HG03196 (cell line): ENCODE measurements at regions not wholly inside any gene's neighbourhood (a gene's known extent, or its start where the extent isn't known, plus 50 kb on each side); places are given as distances from the start of the nearest gene placed in this dataset.

Experiments used
- ATAC-seq: cut with Tn5 transposase; IDR thresholded peaks from one replicate; pipeline ENCODE4 v1.9.1; 2021; ENCODE audit not compliant: unreplicated experiment

DNA sequence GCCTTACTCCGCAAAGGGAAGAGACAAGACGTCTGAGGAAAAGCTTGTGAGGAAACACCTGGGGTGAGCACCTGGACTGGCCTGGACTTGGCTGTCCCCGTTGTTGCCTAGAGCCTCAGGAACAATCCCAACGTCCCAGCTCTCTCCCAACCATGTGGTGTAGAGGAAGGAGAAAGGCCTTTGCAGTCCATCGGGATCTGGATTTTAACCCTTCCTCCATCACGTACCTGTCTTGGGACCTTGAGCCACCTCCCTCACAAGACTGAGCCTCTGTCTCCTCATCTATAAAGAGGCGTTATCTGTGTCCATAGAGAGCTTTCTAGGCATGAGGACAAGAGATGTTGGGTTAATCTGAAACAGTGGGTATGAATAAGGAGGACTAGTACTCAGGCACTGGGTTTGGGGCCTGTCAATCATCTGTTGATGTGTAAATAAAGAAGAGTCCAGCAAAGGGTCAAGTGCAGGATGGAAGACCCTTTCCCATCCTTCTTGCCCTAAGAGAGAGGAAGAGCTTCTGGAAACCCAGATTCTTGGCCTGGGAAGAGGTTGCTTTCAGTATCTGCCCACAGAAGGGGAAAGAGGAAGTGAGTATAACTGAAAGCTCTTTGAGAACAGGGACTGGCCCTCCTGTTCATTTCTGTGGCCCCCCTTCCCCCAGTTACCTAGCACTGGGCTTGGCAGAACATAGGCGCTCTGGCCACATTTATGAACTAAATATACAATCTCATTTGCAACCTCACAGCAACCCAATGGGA lies 137.1 kb downstream of the PJA1 start:
- peak; percentile 89 for ATAC-seq

DNA sequence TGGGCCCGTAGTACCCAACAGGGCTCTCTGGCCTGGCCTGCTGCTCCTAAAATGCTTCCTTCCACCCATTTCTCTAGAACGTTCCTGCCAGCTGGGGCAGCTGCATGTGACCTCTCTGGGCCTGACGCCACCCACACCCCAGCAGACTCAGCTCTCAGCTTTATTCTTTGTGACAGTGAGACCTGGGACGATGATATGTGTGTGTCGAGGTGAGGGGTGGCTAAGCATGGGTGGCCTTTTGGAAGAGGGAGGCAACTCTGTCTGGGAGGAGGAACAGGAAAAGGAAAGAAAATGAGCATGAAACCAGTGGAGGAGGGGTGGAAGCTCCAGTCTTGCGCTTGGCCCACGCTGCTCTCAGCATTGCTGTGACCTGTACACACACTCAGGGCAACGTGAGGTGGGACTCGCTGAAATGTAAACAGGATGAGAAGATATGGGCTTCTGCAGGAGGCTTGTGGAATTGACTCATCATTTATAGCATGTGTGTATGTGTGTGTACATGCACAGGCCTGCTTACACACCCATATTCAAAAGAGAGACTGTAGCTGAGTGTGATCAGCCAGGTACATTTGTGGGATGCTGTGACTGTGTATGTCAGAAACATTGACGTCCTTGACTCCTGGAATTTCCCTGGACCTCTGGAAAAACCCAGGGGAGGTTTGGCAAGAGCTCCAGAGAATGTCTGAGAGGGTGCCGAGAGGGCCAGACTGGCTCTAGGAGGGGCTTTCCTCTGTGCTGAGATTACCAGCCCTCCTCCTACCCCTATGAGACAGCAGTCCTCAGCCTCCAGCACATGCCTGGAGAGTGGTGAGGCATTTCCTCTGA lies 137.9 kb downstream of the PJA1 start:
- no peak for ATAC-seq

DNA sequence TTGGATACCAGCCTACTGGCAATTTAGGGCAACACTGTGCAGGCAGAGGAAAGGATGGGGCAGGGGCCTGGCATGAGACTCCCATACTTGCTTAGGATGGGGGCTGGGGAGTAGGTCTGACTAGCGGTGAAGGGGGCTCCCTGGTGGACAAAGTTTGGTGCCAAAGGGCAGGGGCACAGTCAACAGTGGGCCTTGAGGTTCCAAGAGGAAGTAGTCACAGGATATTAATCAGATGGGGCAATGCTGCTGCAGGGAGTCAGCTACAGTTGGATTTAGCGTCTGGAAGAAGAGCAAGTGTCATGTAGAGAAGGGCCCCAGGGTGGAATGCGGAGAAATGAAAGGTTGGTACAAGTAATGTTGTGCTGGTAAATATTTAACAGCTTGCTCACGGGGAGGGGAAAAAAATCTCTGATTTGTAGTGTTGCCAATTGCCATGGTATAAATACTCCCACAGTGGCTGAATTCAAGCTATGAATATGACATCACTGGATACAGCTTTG lies 139.4 kb downstream of the PJA1 start:
- ATAC-seq, result no peak

DNA sequence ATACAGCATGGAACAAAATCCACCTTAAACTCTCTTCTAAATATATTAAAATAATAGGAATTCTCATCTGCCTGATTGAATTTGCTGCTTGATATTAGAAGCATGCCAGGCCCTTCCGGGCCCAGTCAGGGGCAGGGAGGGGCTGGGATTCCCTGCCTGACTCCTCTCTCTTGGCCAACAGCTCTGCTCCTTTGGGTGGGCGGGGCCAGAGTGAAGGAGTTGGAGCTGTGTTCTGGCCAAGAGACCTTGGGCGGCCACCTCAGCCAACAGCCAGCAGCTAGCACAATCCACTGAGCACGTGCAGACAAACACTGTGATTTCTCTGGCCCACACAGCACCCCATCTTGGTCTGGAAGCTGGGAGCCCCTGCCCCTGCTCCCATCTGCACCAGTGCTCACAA lies 140.3 kb downstream of the PJA1 start:
- ATAC-seq, result no peak

DNA sequence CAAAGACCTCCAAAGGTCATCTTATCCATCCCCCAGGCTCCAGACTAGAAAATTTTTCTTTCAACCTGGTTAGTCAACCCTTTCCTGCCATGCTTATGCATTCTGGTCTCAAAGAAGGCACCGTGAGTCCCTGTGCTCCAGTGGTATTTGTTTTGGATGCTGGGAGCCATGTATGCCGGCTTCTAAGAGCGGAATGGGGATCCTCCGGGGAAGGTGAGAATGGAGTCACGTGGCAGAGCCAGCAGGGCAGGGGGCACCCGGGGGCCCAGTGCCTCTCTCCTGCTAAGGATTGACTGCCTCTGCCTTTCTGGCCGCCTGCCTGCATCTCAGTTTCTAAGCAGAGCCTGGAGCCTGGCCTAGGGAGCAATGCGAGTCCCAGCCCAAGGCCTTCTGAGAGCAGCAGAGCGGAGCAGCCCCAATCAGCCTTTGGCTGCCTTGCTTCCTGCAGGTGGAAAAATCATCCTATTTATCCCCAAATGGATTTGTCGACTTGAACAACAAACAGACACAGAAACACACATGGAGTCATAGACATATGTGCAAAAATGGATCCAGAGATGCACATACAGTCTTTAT lies 141.0 kb downstream of the PJA1 start:
- ATAC-seq, result no peak

DNA sequence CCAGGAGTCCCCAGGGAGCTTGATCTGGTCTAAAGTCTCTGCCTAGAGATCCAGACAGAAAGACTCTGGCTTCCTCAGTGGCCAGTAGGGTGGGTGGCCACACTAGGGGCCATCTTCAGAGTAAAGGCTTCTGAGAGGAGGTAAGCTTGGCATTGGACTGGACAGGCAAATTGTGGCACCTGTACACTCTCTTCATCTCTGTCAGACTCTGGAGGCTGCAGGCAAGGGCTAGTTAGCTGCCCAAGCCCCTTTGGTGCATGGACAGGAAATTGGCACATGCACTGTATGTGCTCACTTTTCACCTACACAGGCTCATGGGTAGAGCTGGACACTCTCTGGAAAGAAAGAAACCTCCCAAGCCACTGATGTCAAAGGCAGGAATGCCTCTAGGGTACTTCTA lies 142.8 kb downstream of the PJA1 start:
- no peak for ATAC-seq

DNA sequence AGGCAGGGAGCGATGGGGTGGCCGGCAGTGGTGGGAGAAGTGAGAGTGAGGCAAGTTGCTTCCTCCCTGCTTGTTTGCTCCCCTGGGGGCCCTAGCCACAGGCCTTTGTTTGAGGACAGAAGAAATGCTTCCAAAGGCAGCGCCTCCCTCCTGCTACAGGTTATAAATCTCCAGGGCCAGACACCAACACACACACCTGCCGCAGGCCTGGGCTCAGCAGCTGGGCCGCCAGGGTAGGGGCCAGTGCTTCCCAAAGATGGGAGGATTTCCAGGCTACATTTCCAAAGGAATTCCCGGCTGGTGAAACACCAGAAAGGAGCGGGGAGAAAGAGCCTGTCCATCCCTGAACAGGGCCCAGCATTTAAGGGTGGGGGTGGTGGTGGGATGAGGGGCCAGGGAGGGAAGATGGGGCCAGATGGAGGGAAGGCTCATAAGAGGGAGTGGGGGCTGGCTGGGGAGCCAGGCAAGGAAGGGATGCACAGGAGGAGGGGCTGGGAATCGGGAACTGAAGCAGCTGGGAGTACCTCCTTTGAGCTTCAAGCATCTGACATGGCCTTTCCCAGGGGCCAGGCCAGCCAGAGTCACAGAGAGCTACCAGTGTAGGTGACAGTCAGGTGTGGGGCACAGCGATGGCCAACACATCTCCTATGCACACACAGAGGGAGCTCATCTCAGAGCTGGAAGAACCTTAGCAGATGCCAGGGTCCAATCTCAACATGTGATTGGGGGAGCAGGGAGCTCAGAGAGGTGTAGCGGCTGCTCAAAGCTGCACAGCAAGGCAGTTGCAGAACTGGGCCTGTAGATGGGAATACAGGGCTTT lies 143.9 kb downstream of the PJA1 start:
- ATAC-seq, result no peak

DNA sequence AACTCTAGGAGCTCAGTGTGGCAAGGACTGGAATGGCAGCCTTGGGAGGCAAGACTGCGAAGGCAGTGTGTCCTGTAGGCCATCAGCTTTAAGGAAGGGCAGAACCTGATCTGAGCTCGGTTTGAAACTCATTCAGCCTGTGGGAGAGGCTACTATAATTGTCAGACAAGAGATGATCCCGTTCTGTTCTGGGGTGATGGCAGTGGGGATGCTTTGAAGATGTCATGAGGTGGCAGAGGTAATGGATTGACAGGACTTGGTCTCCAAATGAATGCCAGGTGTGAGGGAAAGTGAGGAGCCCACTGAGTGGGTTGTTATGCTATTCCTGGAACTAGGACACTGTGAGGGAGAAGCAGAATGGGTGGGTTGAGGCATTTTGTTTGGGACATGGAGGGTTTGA lies 144.9 kb downstream of the PJA1 start:
- no peak for ATAC-seq

DNA sequence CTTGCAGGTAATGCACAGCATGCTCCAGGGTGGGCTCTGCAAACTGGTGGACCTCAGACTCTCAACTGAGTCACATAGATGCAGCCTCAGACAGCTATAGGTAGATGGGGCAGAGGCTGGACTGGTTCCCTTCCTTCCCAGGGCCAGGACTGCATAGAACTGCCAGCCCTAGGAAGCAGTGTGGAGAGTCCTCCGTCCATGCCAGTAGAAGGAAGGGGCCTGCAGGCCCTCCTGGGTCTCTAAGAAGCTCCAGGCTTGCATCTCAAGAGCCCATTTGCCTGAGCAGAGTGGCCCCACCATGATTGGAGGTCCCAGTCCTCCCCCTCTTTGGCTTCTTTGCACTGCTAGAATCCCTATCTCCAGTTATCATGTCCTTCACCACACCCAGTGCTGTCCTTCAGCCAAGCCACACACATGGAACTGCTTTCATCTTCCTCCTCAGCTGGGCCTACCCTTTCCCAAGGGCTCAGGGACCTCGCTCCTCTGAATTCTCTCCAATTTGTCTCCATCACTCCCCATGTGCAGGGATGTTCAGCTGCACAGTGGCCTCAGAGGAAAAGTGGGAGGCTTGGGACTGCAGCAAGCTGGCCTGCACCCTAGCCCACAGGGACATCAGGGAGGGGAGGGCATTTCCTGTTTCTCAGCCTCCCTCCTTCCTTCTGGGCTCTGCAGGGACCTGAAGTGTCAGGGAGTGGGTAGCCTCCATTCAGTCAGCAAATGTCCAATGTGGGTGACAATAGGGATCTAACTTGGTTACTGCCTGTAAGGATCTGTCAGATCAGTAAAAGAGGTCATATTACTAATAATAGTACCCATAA lies 146.0 kb downstream of the PJA1 start:
- no peak for ATAC-seq

DNA sequence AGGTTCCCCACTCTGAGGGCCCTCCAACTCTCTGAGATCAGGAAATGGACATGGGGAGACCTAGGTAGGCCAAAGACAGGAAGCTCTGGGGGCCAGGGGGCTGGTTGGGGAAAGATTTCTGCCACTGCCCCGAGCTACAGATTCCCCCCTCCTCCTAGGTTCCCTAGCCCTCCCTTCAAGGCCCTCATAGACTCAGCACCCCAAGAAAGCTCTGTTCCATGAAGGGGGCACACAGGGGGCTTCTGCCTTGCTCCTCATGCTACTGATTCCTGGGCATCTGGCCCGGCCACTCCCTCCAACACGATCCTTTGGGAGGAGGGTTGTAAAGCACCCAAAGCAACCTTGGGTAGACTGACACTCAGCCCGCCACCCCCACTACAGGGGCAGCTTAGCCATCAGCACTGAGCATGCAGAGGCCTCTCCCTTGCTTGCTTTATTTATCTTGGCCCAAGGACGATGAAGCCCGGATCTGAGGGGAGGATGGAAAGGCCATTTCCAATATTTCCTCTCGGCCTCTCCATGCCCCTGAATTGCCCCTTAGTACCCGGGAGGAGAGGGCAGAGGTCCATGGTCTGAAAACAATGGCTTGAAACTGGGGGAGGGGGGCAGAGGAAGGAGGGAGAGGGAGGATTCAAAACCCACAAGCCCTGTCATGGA lies 146.7 kb downstream of the PJA1 start:
- no peak for ATAC-seq

DNA sequence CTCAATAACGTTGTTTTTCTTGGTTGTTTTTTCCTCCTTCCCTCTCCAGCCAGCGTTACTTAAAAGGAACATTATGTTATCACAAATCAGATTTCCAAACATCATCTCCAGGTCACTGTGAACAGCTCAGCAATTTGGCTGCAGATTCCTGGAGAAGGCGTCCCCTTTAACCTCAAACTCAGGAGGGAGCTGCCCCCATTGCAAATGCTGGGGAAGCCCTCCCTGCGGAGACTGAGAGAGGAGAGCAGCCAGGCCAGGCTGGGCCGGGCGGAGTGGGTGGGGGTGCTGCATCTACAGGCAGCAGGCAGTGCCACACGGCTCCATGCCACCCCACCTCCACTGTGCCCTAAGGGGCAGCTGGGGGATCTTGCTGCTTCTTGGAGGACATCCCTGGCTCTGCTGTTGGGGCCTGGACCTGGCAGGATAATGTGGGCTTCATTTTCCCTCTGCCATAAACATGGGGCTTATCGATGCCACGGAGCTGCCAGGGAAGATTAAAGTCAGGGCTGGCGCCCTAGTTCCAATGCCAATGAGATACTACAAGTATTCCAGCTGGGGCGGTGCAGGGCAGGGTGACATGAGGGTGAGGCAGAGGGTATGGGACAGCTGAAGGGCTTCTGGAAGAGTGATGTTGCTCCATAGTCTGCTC lies 148.8 kb downstream of the PJA1 start:
- ATAC-seq, result no peak

DNA sequence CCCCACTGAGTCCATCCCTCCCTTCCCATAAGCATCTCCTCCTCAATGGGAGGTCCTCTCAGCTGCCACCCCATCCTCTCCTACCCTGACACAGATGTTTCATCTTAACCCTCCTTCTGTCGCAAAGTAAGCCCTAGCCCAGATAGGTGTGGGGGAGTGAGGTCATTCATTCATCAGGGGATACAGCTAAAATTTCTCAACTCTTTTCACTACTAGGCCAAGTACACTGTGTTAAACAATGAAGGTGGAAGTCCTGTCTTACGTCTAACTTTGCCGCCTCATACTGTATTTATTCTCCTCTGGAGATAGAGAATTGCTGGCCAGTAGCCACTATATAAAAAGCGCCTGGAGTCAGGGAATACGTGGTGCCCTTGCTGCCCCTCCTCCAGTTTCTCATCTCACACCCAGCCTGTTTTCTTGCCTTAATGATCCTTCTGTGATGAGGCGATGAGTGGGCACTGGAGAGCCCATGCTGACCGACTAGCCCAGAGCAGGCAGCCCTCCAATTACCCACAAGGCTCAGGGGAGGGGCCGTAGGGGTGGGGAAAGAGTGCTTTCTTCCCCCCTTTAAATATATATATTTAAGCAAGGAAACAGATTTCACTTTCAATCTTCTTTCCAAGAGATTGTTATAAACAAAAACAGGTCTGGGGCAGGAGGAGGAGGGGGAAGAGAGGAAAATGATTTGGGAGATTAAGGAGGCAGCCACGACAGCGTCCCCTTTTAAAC lies 149.5 kb downstream of the PJA1 start:
- no peak for ATAC-seq

DNA sequence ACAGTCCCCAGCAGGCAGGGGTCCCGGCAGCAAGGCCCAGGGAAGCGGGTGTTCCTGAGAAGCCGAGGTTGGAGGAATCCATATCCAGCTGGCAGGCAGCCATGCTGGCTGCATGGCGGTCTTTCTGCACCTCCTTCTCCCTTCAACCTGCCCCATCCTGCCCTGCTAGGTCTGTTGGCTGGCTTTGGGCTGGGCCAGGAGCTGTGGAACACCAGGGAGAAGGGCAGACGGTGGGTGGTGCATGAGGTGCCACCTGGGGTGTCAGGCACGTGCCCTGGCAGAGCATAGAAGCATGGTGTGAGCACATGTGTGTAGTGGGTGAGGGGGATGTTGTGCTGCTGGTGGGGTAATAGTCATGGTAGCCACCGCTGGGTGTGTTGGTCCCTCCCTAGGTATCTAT lies 150.1 kb downstream of the PJA1 start:
- no peak for ATAC-seq

DNA sequence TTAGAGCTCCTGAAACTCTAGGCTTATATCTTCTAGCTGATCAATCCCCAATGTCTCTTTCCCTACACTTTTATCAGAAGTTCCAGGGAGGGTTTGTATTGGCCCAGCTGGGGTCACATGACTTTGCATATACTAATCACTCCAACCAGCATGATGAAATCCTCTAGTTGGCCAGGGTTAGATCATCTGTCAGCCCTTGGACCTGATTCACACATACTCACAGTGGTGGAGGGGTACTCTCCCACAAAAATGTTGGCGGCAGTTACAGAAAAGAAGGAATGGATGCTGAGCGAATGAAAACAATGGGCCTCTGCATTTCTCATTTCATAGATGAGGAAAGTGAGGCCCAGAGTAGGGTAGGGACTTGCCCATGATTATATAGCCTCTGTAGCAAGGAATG lies 151.1 kb downstream of the PJA1 start:
- ATAC-seq, result no peak

DNA sequence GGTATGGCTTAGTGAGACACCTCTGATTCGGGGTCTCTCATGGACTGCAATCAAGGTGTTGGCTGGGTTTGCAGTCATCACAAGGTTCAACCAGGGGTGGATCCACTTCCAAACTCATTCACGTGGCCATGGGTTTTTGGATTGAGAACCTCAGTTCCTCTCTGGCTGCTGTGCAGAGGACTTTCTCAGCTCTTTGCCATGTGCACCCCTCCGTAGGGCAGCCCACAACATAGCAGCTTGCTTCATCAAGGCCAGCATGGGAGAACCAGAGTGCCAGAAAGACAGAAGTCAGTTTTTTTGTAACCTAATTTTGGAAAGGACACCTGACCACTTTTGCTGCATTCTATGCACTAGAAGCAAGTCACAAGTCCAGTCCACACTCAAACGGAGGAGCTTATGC lies 154.9 kb downstream of the PJA1 start:
- ATAC-seq, result no peak

DNA sequence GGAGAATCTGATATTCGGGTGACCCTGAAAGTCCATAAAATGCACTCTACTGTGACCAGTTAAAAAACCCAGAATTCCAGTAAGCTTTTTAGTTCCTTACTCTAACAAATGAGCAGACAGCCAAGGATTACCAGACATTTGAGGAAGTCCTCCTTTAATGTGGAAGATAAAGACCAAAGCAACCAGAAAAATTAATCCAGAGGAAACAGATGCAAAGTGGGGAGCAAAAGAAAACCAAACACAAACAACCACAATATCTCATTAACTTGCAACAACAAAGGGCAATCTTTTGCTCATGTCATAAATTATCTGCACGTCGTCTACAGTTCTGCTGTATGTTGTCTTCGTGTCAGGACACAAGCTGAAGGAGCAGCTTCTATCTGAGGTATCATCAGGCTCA lies 164.4 kb downstream of the PJA1 start:
- no peak for ATAC-seq

DNA sequence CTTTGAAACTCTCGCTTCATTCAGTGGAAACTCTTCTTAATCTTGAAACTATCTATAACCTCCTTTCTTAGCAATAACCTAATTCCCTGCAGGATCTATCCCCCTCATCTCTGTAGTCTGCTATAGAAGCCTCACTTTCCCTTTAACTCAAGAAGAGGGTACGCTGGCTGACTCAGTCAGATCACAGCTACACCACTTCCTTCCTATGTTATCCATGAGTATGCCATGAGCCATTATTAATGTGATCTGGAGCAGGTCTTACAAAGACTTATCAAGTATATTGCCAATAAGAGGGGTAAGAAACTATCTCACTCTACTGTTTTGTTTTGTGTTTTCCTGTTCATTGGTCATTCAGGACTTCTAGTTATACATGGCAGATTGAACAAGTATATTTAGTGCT lies 165.3 kb downstream of the PJA1 start:
- ATAC-seq, result no peak

DNA sequence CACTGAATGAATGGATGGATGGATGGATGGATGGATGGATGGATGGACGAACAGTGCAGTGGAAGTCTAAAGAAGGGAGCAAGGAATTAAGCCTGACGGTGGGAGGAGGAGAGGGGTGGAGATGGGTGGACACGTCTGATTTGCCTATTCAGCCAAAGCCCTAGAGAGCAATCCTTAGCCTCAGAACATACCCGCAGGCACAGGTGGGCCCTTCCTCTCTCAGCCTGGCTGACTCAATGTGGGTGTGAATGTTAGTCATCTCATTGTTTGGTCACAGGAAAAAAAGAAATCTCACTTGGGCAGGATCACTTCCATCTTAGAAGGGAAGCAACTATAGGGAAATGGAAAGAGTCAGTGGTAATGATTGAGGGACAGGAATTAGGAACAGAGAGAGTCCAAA lies 165.9 kb downstream of the PJA1 start:
- no peak for ATAC-seq

DNA sequence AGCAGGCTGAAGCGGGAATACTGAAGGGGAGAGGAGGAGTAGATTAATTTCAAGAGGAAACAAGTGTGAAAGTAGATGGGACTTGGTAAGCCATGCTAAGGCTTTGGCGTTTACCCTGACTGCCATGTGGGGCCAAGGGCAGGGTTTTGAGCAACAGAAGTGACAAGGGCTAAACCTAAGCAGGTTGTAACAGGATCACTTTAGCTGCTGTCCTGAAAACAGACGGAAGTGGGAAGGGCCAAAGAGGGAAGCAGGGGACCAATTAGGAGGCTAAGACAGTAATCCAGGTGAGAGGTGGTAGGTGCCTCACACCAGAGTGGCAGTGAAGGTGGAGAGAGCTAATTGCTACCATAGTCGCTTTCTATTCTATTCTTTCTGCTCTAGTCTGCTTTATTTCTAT lies 166.5 kb downstream of the PJA1 start:
- no peak for ATAC-seq
